NCI-H510A (cell line): ENCODE measurements at regions not wholly inside any gene's neighbourhood (a gene's known extent, or its start where the extent isn't known, plus 50 kb on each side); places are given as distances from the start of the nearest gene placed in this dataset.

Experiments used
- DNase-seq: peaks from one replicate; lab custom pipeline; 2025; lab: John Stamatoyannopoulos, UW

DNA sequence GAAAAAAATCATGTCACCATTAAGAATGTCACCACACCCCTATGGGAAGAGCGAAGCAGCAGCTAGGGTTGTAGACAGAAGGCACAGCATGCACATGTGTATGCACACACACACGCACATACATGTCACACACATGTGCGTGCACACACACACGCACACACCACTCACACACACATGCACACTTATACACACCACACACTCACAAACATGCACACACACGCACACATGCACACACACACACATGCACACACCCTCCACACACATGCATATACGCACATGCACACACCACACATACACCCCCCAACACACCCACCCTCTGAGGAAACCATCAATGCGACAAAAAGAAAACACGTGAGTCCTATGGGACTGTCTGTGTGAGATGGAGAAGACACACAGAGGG, 205.4 kb downstream of the ENGASE start:
- DNase-seq, result no peak

GRCh38 chr17:79279320-79279719, 204.7 kb downstream of the ENGASE start:
- no peak for DNase-seq

DNA sequence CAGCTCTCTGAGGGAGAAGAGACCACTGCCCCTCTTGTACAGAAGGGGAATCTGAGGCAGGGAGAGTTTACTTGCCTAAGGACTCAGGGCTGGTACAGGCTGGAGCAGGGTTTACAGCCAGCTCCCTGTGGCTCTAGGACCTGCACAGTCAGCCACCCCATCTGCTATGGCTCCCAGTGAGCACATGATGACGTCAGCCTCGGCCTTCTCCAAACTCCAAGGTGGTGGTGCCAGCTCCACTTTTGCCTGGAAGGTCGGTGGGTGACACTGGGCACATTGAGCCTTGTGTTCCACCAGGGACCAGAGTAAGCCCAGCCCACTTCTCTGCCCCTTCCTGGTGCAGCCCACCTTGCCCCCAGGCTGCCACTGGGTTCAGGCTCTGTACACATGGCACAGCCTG, 202.2 kb downstream of the ENGASE start:
- no peak for DNase-seq

DNA sequence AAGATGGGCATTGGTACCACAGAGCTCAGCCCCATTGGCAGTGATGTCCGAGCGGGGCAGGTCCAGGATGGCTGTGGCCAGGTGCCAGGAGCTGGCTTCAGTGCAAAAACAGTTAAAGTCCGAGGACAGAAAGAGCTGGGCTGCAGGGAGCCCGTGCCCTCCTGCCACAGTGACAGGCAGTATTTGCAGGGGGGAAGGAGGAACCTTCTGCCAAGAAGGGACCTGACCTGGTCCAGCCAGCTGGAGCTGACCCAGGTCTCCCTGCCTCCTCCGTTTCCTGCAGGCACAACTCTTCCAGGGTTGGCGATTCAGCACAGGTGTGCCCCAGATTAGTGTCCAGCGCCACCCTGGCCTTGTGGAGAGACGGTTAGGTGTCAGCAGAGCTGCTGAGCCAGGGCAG, 199.0 kb downstream of the ENGASE start:
- no peak for DNase-seq

GRCh38 chr17:79272666-79273219, 198.1 kb downstream of the ENGASE start:
- no peak for DNase-seq

DNA sequence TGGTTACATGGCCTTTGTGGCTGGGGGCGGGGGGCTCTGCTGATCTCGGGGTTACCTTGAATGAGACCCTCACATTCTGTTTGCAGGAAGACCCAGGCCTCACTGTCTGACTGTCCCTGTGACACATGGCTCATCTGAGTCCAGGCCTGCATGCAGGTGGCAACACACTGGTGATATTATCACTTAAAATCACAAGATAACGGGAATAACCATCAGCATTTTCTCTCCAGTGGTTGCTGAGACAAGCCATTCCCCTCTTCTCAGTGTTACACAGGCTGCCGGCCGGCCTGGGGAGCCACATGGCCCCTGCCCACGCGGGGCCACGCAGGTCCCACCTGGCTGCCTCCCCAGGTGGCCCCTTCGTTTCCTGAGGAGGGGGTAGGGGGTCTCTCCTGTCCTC, 197.6 kb downstream of the ENGASE start:
- DNase-seq, result no peak

DNA sequence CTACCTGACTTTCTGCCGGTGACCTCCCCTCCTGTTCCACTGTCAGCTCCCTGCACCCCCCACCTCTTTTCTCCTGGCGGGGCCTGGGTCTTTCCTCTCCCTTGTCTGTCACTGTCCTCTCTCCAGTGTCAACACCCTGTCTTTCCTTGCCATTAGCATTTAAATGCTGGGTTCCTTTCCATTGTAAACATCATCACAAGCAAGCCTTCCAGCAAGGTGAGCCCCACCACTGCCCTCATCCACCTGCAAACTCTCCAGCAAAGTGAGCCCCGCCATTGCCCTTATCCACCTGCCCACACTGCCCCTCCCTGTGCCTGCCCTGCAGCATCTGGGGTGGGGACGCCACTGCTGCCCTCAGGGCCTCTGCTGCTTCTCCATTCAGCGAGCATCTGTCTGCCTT, 195.0 kb downstream of the ENGASE start:
- no peak for DNase-seq

DNA sequence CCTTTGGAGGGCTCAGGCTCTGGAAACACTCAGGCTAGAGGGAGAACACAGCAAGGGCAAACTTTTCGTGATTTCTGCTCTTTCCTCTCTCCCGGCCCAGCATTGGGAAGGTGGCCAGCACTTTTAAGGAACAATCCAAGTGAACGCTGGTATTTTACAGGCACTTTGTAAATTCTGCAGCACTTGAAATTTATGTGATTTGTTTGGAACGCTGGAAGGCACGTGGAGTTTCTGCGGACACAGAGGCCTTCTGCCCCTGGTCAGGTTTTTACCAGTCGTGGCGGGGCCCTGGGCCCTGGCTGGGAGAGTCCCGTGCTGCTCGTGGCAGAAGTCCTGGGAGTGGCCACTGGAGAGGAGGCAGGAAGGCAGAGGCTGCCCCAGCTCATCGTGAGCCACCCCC, 188.6 kb downstream of the ENGASE start:
- no peak for DNase-seq

GRCh38 chr17:79262624-79263023, 188.0 kb downstream of the ENGASE start:
- DNase-seq, result no peak

DNA sequence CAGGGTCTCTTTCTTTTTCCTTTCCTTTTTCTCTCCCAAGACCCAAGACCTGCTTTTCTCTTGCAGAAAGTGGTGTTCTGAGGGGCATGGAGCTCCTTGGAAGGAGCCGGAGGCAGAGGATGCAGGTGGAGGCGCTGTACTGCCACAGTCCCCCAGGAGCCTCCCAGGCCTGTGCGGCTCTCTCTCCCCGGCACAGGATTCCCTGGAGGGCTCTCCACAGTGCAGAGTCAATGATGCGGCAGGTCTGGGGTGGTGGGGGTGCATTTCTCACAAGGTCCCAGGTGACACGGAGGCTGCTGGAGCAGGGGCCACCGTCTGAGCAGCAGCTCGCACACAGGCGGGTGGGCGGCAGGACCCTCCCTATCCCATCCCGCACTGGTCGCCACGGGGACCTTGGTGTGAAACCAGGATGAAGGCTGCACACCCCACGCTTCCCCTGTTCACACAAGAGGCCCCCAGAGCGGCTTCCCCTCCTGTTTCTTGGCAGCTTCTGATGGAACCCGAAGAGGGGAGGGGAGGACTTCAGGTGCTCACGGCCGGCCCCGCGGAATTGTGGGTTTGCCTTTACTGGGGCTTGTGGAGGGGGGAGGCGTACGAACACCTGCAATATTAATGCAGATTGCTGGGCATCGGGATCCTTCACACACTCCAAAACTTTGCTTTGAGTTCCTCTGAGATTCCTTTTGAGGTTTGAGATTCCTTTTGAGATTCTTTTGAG, 186.9 kb downstream of the ENGASE start:
- no peak for DNase-seq

DNA sequence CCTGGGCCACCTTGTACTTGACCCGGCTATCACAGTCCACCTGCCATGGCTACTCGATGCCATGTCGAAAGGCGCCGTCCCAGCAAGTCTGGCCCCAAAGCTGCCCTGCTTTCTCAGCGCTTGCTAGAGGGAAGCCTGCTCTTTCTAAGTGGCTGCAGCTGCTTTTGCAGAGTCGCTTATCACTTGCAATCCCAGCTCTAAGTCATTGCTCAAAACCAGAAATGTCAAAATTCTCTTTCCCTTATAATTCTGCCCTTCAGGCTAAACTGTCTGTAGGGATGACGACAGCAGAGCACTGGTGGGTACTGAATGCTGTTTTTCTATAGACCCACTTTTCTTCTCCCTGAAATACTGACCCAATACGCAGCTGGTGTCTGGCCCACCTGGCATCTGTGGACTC, 184.2 kb downstream of the ENGASE start:
- no peak for DNase-seq

DNA sequence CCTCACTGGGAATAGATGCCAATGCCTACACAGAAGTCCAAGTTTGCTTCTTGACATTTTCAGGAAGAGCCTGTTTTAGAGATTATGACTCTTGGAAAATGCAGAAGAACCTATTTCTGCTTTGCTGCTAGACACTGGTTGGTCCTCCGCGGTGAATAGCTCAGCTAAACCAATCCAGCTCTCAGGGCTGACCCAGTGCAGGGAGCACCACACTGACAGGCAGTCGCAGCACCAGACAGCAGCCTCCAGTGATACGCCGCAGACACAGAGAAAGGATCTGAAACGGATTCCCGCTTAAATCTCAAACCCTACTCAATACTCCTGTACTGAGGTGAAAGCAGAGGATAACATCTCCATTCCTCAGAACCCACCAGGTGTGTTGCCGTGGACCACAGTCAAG, 183.4 kb downstream of the ENGASE start:
- no peak for DNase-seq

DNA sequence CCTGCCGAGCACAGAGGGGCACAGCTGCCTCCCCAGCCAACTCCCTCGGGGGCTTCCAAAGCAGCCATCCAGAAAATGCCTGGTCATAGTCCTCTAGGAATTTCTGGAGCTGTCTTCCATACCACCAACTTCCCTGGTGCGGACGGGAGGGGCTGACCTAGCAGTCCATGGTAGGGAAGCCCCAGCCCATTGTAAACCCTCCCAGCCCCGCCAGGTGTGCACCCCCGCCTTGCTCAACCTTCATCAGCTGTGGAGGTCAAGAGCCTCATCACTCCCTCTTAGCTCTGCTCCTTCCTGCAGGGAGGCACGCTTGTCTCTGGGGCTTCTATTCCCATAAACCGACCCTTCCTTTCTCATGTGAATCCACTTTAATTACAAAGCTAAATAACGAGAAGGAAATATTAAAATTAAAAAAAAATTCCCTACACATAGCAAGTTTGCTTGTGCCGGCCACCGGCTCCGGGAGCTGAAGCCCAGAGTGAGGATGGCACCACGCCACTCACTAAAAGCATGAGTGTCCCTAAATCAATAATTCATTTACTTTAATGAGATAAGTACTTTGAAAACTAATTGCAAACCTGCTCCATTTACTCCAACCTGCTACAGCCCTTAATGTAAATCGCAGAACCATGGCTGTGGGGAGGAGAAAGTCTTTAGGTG, 181.4 kb downstream of the ENGASE start:
- DNase-seq, result no peak

GRCh38 chr17:79255456-79255855, 180.8 kb downstream of the ENGASE start:
- no peak for DNase-seq

- no peak for DNase-seq
These were observed 180.4 kb downstream of the ENGASE start for GRCh38 chr17:79255046-79255445.

- DNase-seq, result no peak
These were observed 178.3 kb downstream of the ENGASE start for GRCh38 chr17:79252886-79253285.

DNA sequence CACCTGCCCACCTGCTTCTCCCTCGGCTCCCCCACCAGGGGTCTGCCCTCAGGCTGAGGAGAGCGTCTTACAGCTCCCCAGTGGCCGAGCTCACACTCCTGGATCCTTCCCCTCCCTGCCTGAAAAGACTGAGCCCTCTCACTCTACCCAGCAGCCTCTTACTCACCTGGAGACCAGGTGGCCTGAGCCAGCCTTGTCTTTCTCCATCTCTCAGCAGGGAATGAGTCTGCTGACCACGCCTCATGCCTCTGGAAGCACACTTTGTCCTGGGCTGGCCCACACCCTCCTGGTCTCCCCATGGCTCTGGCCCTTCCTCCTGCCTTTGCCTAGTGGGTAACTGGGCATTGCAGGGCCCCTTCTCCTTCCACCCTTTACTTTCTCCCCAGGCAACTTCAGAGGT, 177.2 kb downstream of the ENGASE start:
- no peak for DNase-seq

DNA sequence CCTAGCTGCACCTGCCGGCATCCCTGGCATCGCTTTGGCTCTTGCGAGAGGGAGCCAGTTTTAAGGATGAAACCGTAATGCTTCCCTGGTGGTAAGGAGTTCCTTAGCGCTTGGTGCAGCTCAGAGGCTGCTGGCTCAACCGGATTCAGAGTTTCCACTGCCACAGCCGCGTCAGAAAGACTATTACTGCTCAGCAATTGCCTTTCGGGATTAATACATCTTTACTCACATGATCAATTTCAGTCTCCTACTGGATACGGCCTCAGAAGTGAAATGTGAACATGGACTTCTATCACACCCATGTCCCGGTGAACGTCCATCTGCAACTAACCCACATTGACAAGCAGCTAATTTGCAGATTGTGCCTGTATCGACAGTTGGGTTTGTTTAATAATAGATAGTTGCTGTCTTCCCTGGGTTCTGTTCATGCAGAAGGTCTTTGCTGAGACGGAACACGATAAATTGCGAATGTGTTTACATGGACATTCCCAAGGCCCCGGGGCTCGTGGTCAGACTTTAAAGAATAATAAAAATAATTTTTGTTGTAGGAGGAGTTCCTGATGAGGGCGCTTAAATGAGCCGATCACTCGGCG, 175.4 kb downstream of the ENGASE start:
- DNase-seq, result no peak

DNA sequence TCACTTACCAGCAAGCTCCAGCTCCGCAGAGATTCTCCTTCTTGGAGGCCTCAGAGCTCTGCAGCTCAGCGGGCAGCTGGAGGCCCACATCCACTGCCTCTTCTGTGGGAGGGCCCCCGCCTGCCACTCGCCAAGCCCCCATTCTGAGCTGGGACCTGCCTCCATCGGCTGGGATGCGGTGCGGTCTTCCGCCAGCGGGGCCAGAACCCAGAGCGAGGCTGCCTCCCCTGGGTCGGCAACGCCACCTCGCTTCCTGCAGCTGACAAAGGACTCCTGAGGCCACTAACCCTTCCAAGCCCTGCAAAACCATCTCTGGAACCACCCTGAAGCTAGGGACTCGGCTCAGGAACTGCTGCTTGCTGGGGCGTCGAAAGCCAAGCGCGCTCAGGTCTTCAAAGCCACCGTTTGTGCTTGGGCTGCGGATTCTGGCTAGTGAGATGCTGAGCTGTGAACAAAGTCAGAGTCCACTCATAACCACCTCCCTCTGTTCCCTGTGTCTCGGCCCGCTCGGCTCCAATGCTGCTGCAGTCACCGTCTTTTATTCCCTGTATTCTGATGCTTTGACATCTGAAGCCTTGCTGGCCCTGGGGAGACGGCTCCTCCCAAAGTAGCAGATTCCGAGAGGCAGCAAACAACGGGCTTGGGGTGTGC, 174.3 kb downstream of the ENGASE start:
- no peak for DNase-seq

GRCh38 chr17:79246225-79247190, 171.9 kb downstream of the ENGASE start:
- no peak for DNase-seq

GRCh38 chr17:79244665-79245064, 170.0 kb downstream of the ENGASE start:
- no peak for DNase-seq

- no peak for DNase-seq
These were observed 169.4 kb downstream of the ENGASE start for GRCh38 chr17:79243996-79244395.
